ENCODE measurements at regions not wholly inside any gene's neighbourhood (a gene's known extent, or its start where the extent isn't known, plus 50 kb on each side); places are given as distances from the start of the nearest gene placed in this dataset.
A peak's percentile ranks its signal among the peaks of the same experiment; 100 is the strongest.

GRCh38 chr2:106703161-106703560 lies 182.8 kb downstream of the ST6GAL2 start:
- no peak for TF ChIP-seq CTCF (IDR thresholded peaks at IDR 0.05; ENCODE audit: insufficient read depth, low read depth, low read length)
- H3K4me3 ChIP-seq (ENCODE audit: low read depth, low read length): no peak overlapping the region
- DNase-seq (ENCODE audit: low read depth): no peak

GRCh38 chr2:106704798-106705197 lies 181.2 kb downstream of the ST6GAL2 start:
- H3K4me3 ChIP-seq (ENCODE audit: low read depth, low read length): no peak overlapping the region
- no peak for TF ChIP-seq CTCF (IDR thresholded peaks at IDR 0.05; ENCODE audit: insufficient read depth, low read depth, low read length)
- no peak for DNase-seq (ENCODE audit: low read depth)

GRCh38 chr2:106705877-106706276 lies 180.1 kb downstream of the ST6GAL2 start:
- peak; percentile 20 for DNase-seq (ENCODE audit: low read depth)
- TF ChIP-seq CTCF (IDR thresholded peaks at IDR 0.05; ENCODE audit: insufficient read depth, low read depth, low read length): no peak
- H3K4me3 ChIP-seq (ENCODE audit: low read depth, low read length): no peak overlapping the region

GRCh38 chr2:106706283-106706682 lies 179.7 kb downstream of the ST6GAL2 start:
- TF ChIP-seq CTCF (IDR thresholded peaks at IDR 0.05; ENCODE audit: insufficient read depth, low read depth, low read length): no peak
- no peak for DNase-seq (ENCODE audit: low read depth)
- H3K4me3 ChIP-seq (ENCODE audit: low read depth, low read length): no peak overlapping the region

GRCh38 chr2:106708209-106708608 lies 177.8 kb downstream of the ST6GAL2 start:
- TF ChIP-seq CTCF (IDR thresholded peaks at IDR 0.05; ENCODE audit: insufficient read depth, low read depth, low read length): no peak
- no peak overlapping the region for H3K4me3 ChIP-seq (ENCODE audit: low read depth, low read length)
- no peak for DNase-seq (ENCODE audit: low read depth)

- H3K4me3 ChIP-seq (ENCODE audit: low read depth, low read length): no peak overlapping the region
- no peak for TF ChIP-seq CTCF (IDR thresholded peaks at IDR 0.05; ENCODE audit: insufficient read depth, low read depth, low read length)
- DNase-seq (ENCODE audit: low read depth): no peak
Measured at GRCh38 chr2:106709229-106709628, 176.7 kb downstream of the ST6GAL2 start.

- no peak for DNase-seq (ENCODE audit: low read depth)
- H3K4me3 ChIP-seq (ENCODE audit: low read depth, low read length): no peak overlapping the region
- no peak for TF ChIP-seq CTCF (IDR thresholded peaks at IDR 0.05; ENCODE audit: insufficient read depth, low read depth, low read length)
Measured at GRCh38 chr2:106719222-106719621, 166.7 kb downstream of the ST6GAL2 start.

All from fibroblast of villous mesenchyme (primary cell).